Fibroblast of skin of right quadriceps (primary cell): ENCODE measurements at regions not wholly inside any gene's neighbourhood (a gene's known extent, or its start where the extent isn't known, plus 50 kb on each side); places are given as distances from the start of the nearest gene placed in this dataset.

Experiments used
- DNase-seq: peaks from one replicate; pipeline ENCODE4 v3.0.0-alpha.2; 2013

- DNase-seq = peak; percentile 71
Measured at GRCh38 chr18:69109686-69110085, 291.0 kb upstream of the DOK6 start.

GRCh38 chr18:69120833-69121232 is 279.9 kb upstream of the DOK6 start:
- no peak for DNase-seq

GRCh38 chr18:69123421-69123820 is 277.3 kb upstream of the DOK6 start:
- no peak for DNase-seq

GRCh38 chr18:69127873-69128500 is 272.7 kb upstream of the DOK6 start:
- DNase-seq = peak; percentile 28

- DNase-seq = peak; percentile 18
Measured at GRCh38 chr18:69128566-69128965, 272.1 kb upstream of the DOK6 start.

- no peak for DNase-seq
Measured at GRCh38 chr18:69128978-69129377, 271.7 kb upstream of the DOK6 start.

- no peak for DNase-seq
Measured at GRCh38 chr18:69138088-69138487, 262.6 kb upstream of the DOK6 start.

GRCh38 chr18:69143084-69143483 is 257.6 kb upstream of the DOK6 start:
- DNase-seq = no peak

GRCh38 chr18:69152436-69152835 is 248.3 kb upstream of the DOK6 start:
- DNase-seq = no peak

GRCh38 chr18:69157906-69158305 is 242.8 kb upstream of the DOK6 start:
- no peak for DNase-seq

- DNase-seq = no peak
Measured at GRCh38 chr18:69158944-69159343, 241.7 kb upstream of the DOK6 start.

GRCh38 chr18:69161383-69162028 is 239.2 kb upstream of the DOK6 start:
- peak; percentile 66 for DNase-seq

- no peak for DNase-seq
Measured at GRCh38 chr18:69162649-69163048, 238.0 kb upstream of the DOK6 start.

GRCh38 chr18:69172046-69172445 is 228.6 kb upstream of the DOK6 start:
- DNase-seq = peak; percentile 9

GRCh38 chr18:69175681-69176080 is 225.0 kb upstream of the DOK6 start:
- no peak for DNase-seq

- no peak for DNase-seq
Measured at GRCh38 chr18:69176741-69177140, 223.9 kb upstream of the DOK6 start.

- no peak for DNase-seq
Measured at GRCh38 chr18:69177702-69178101, 223.0 kb upstream of the DOK6 start.

GRCh38 chr18:69186162-69186561 is 214.5 kb upstream of the DOK6 start:
- DNase-seq = no peak

GRCh38 chr18:69196336-69196735 is 204.4 kb upstream of the DOK6 start:
- no peak for DNase-seq

GRCh38 chr18:69205925-69206324 is 194.8 kb upstream of the DOK6 start:
- no peak for DNase-seq

- no peak for DNase-seq
Measured at GRCh38 chr18:69208545-69208944, 192.1 kb upstream of the DOK6 start.

GRCh38 chr18:69209761-69210160 is 190.9 kb upstream of the DOK6 start:
- no peak for DNase-seq

GRCh38 chr18:69213842-69214241 is 186.8 kb upstream of the DOK6 start:
- DNase-seq = no peak

GRCh38 chr18:69215161-69215560 is 185.5 kb upstream of the DOK6 start:
- no peak for DNase-seq

- no peak for DNase-seq
Measured at GRCh38 chr18:69216321-69216720, 184.4 kb upstream of the DOK6 start.
